ENCODE measurements at regions not wholly inside any gene's neighbourhood (a gene's known extent, or its start where the extent isn't known, plus 50 kb on each side); places are given as distances from the start of the nearest gene placed in this dataset.

GRCh38 chr3:144286235-144286910 lies 314.8 kb downstream of the DIPK2A start:
- TF ChIP-seq CTCF (IDR thresholded peaks at IDR 0.05), result no peak
- TF ChIP-seq POLR2A (IDR thresholded peaks at IDR 0.05), result no peak

Measured in body of pancreas (tissue), 4 donors.